ENCODE measurements at regions not wholly inside any gene's neighbourhood (a gene's known extent, or its start where the extent isn't known, plus 50 kb on each side); places are given as distances from the start of the nearest gene placed in this dataset.
"Not testable (repeated sequence)": the region's sequence is repeated elsewhere in the genome, so short reads cannot be mapped to it uniquely, and the experiment has no call there.

GRCh38 chr7:106583706-106584690, 77.0 kb downstream of the CCDC71L start:
- no peak for DNase-seq (ENCODE audit: low spot score)

DNA sequence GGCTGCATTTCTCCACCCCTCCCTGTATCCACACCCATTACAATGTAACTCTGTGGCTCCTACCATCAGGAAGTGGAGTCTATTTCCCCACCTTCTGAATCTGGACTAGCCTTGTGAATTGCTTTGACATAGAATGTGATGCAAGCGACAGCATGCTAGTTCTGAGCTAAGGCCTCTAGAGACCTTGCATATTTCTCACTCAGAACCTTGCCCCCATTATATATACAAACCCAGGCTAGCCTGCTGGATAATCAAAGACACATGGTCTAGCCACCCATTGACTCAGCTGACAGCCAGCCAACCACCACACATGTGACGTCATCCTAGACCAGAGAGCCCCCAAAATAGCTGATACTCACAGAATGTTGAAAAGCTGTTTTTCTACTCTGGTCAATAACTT, 77.9 kb downstream of the CCDC71L start:
- peak; percentile 62 for DNase-seq (ENCODE audit: low spot score)

DNA sequence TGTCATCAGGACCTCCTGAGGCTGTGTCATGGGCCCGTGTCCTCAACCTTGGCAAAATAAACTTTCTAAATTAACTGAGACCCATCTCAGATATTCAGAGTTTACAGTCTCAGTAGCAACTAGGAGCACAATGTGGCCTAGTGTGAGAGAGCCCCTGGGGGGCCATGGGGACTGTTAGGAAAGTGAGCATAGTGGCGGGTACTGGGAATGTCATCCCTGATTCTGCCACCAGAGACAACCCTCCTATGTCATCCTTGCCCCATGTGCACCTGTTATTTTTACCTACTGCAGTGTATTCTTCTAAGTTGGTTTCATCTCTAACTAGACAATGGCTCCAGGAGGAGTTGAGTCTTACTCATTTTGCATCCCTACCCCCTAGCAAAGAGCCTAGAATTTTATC, 78.6 kb downstream of the CCDC71L start:
- no peak for DNase-seq (ENCODE audit: low spot score)

DNA sequence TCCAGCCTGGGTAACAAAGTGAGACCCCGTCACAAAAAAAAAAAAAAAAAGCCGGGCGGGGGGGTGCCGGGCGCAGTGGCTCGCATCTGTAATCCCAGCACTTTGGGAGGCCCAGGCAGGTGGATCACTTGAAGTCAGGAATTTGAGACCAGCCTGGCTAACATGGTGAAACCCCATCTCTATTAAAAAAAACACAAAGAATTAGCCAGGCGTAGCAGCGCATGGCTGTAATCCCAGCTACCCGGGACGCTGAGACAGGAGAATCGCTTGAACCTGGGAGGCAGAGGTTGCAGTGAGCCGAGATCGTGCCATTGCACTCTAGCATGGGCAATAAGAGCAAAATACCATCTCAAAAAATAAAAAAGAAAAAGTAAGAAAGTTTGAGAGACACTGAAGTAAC, 81.9 kb downstream of the CCDC71L start:
- not testable (repeated sequence) for DNase-seq (ENCODE audit: low spot score)

DNA sequence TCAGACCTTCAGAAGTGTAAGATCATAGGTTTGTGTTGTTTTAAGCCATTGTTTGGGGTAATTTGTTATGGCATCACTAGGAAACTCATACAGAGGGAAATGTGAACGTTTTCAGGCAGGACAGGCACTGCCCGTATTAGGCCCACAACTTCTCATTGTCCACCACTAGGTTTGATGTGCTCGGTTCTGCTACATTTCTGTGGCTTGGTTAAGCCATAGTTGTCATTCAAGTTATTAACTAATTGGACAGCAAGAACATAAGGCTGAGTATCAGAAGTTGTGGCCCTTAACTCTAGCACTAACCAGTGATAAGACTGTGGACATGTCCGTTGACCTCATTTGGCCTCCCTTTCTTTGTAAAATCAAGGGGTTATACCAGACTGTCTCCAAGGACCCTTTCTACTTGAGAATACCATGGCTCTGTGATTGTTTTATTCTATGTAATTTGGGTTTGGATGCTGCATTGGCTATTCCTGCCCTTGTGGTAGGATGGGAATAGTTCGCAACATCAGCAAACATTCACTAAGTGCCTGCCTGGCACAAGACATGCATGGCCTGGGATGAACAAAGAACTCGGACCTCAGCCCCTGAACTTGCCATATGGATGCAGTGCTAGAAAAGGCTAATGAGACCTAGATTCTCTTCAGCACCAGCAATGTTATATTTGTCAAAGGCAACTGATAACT, 85.7 kb downstream of the CCDC71L start:
- no peak for DNase-seq (ENCODE audit: low spot score)

DNA sequence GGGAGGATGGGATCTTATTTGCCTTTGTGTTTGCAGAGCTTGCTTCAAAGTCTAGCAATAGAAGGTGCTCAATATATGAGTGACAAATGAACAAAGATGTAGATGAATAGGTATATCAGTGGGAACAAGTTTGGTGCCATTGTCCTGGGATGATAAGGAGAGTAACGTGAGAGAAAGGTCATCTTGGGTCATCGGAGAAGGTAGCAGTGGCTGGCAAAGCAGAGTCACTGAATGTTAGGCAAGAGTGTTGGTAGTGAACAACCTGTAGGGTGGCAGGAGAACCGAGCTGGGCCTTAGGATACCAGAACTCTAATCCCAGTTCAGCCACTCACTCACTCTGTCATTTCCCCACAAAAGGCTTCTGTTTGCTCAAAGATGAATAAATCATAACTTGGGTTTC, 87.2 kb downstream of the CCDC71L start:
- no peak for DNase-seq (ENCODE audit: low spot score)

DNA sequence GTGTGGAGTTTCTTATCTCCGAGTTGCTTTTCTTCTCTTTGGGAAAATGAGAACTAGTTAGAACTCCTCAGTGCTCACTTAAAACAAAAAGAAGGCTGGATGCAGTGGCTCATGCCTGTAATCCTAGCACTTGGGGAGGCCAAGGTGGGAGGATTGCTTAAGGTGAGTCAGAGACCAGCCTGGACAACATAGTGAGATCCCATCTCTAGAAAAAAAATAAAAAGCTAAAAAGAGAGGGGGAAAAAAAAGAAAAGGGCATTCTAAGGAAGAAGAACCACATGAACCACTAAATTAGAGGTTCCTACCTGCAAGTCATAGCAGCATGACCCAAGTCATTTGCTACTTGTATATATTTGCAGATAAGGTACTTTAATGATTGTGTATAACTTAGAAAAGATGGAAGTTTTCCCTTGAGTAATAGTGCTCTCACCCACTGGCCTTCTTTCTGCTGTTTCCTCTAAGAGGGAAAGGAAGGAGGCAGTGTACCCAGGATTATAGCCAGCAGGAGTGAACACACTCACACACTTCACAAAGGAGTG, 87.8 kb downstream of the CCDC71L start:
- no peak for DNase-seq (ENCODE audit: low spot score)

DNA sequence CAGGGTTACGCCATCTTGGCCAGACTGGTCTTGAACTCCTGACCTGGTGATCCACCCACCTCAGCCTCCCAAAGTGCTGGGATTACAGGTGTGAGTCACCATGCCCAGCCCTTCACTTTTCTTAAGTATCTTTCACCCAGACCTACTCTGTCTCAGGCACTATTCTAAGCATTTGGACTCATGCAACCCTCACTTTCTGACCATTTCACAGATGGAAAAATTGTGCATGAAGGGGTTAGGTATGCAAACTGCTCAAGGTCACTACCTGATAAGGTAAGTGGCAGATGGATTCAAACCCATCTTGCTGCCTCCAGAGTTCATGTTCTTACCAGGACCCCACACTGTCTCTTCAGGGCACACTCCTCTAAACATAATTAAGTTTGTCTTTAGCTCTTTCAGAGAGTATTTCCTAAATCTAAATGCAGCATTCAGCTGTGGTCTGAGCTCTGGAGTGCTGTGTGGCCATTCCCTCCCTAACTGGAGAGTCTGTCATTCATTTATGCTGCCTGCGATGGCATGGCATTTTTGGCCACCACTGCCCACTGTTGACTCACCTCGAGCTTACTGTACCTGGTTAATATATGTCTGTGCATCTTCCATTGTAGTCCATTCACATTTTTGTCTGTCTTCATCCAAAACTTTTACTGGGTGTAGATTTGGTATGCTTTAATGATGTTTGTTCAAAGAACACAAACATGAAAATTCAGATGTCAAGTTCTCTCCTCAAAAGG, 88.4 kb downstream of the CCDC71L start:
- DNase-seq (ENCODE audit: low spot score), result no peak

DNA sequence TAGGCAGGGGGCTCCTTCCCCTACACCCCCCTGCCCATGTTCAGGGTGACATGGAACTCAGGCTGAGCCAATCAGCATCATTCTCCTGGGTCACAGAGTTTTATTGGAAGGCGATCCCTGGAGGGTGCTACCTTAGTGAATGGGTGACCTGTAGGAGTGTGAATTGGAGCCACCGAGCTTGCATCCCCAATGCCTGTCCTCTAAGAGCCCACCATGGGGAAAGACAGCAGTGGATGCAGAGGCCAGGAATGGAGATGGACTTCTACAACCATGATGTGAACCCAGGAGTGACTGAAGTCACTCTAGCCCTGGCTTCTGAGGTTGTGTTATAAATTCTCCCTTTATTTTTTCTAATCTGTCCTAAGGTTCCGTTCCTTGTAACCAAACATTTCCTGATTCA, 89.4 kb downstream of the CCDC71L start:
- no peak for DNase-seq (ENCODE audit: low spot score)

GRCh38 chr7:106570948-106571418, 90.0 kb downstream of the CCDC71L start:
- DNase-seq (ENCODE audit: low spot score), result no peak

DNA sequence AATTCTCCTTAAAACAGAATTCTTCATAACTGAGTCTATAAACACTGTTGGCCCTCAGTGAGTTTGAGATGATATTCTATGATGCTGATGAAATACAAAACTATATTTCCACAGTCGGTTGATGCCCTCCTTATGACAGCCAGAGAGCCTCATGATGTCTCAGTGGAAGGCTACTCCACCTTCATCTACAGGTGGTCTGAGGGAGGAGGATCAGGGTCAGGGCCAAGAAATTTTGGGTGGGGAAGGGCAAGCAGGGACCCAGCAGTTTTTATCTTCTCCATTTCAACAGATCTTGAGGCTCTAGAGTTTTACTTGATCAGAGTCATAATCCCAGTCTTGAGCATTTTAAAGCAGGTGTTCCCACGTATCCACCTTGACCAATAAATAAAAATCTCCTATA, 90.8 kb downstream of the CCDC71L start:
- DNase-seq (ENCODE audit: low spot score), result no peak

DNA sequence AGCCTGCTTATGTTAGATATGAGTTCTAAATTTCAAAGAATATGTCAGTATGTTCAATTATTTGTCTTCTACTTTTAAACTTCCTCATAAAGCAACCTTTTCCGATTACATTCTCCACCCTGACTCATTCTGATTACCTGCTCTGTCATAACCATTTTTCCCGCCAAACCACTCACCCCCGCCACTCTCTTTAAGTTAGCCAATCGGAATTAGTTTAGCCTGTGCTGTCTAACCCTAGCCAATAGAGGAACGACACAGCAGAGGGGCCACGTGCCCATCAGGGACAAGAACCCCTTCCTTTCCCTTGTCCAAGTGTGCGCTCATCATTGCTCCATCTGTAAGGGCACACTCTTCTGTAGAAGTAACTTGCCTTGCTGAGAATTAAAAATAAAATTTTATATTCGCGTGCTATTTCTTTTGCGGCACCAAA, 91.4 kb downstream of the CCDC71L start:
- no peak for DNase-seq (ENCODE audit: low spot score)

- DNase-seq (ENCODE audit: low spot score), result peak; percentile 49
Measured at GRCh38 chr7:106568680-106569499, 92.1 kb downstream of the CCDC71L start.

DNA sequence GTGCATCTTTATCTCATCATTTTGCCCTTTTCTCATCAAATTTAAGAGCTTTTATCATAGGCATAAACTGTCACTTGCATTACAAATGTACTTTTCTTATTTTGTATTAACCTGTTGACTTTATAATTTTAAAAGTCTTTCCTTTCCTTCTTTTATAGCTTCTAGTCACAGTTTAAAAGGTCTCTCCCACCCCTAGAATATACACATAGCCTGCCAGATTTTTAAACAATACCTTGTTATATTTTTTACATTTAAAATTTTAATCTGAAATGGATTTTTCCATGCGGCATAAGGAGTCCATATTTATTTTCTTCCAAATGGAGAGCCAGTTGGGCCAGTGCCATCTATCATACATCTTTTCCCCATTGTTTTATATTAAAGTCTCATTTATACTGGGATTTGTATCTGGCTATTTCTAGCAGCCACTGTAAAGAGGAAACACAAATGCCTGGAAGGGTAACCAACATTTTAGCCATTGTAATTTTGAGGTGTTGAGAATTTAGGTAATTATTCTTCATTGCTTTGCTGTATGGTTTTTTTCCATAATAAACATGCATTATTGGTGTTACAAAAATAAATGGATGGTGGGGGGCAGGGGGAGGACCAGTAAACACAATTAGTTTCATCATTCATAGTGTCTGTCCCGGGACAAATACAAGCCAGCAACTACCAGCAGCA, 92.8 kb downstream of the CCDC71L start:
- DNase-seq (ENCODE audit: low spot score), result no peak

DNA sequence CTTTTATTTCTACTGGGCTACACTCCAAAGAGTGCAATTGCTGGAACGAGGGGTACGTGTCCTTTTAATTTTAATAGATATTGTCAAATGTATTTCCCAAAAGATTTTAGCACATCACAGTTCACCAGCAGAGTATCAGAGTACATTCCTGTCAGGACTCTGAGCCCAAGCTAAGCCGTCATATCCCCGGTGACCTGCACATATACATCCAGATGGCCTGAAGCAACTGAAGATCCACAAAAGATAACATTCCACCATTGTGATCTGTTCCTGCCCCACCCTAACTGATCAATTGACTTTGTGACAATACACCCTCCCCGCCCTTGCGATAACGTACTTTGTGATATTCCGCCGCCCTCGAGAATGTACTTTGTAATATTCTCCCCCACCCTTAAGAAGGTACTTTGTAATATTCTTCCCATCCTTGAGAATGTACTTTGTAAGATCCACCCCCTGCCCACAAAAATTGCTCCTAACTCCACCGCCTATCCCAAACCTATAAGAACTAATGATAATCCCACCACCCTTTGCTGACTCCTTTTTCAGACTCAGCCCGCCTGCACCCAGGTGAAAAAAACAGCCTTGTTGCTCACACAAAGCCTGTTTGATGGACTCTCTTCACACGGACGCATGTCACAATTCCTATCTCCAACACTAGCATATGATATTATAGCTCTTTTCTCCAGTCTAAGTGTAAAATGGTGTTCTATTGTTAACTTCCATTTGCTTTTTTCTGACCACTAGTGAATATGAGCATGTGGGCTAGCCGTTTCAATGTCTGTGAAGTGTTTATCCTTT, 93.6 kb downstream of the CCDC71L start:
- DNase-seq (ENCODE audit: low spot score), result not testable (repeated sequence)

- DNase-seq (ENCODE audit: low spot score), result no peak
Measured at GRCh38 chr7:106566672-106567071, 94.3 kb downstream of the CCDC71L start.

DNA sequence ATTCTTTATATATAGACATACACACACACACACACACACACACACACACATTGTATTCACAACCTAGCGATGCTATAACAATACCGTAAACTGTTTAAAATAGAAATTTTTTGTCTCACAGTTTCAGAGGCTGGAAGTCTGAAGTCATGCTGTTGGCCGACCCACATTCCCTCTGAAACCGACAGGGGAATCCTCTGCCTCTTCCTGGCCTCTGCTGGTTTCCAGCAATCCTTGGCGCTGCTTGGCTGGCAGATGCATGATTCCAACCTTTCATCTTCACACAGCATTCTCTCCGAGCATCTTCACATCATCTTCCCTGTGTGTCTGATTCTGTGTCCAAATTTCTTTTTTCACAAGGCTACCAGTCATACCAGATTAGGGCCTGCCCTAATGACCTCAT, 94.8 kb downstream of the CCDC71L start:
- no peak for DNase-seq (ENCODE audit: low spot score)

DNA sequence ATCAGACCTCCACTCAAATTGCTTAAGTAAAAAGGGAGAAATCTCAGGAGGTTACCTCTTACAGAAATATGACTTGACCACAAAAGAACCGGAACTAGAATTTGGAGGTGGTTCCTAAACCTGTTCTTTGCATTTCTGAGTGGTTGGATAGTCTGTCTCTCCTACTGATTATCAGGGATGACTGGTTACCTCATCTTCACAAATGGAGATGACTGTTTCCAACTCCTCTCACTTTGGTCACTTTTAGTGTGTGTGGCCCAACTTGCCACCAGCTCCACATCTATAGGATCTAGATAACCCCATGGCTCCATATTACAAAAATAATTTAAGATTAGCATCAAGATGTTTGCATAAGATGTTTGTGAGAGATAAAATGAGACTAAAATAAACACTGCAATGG, 95.5 kb downstream of the CCDC71L start:
- DNase-seq (ENCODE audit: low spot score), result no peak

DNA sequence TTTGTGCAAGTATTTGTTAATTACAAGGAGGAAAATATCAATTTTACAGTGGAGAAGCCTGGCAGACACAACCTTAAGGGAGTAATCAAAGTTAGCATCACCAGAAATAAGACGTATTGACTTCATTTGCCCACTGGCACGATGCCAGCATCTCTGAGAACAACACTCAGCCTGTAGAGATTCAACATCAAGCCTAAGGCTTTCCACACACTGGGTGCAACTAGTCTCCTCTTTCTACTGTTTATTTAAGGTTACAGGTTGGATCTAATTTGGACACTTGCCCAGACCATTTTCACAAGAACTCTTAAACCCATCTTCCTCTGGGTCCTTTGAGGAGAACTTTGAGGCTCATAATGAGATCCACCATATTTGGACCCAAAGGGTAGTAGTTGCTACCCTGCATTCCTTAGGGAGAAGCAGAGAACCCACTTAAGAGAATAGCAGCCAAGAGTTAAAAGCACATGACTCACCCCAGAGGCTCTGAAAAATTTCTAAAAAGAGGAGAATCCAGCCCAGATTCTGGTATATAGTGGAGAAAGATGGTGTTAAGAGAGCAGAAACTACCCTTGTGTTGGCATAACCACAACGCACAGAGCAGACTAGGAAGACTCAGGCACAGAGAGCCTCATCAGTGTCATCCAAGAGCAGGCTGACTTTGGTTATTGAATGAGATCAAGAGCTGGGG, 97.3 kb downstream of the CCDC71L start:
- peak; percentile 10 for DNase-seq (ENCODE audit: low spot score)
